GM19035 (cell line): ENCODE measurements at regions not wholly inside any gene's neighbourhood (a gene's known extent, or its start where the extent isn't known, plus 50 kb on each side); places are given as distances from the start of the nearest gene placed in this dataset.
"Not testable (repeated sequence)": the region's sequence is repeated elsewhere in the genome, so short reads cannot be mapped to it uniquely, and the experiment has no call there.

Experiments used
- ATAC-seq: cut with Tn5 transposase; IDR thresholded peaks from one replicate; pipeline ENCODE4 v1.9.1; 2021; ENCODE audit not compliant: unreplicated experiment

- no peak for ATAC-seq
These were observed 96.8 kb downstream of the TENT5C start for GRCh38 chr1:117702654-117703053.

DNA sequence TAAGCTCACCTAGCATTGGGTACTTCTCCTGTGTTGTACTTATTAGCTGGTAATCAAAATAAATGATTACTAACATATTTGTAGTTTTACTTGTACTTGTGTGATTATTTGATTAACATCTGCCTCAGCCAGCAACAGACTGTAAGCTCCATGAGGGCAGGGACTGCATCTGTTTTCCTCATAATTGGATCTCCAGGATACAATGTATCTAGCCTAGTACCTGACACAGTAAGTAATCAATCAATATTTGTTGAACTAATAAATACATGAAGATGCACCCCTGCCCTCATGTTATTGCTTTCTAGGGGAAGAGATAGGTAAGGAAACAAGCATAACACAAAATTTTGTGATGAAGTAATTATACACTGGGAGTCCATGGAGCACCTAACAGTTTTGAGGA is 101.5 kb downstream of the TENT5C start:
- ATAC-seq, result no peak

GRCh38 chr1:117708323-117709248 is 102.7 kb downstream of the TENT5C start:
- ATAC-seq, result no peak

- no peak for ATAC-seq
These were observed 103.4 kb downstream of the TENT5C start for GRCh38 chr1:117709249-117709691.

GRCh38 chr1:117710710-117711109 is 104.9 kb downstream of the TENT5C start:
- no peak for ATAC-seq

GRCh38 chr1:117712621-117713020 is 106.8 kb downstream of the TENT5C start:
- no peak for ATAC-seq

GRCh38 chr1:117714546-117714945 is 108.7 kb downstream of the TENT5C start:
- no peak for ATAC-seq

- not testable (repeated sequence) for ATAC-seq
These were observed 110.2 kb downstream of the TENT5C start for GRCh38 chr1:117716030-117716429.

- not testable (repeated sequence) for ATAC-seq
These were observed 112.1 kb downstream of the TENT5C start for GRCh38 chr1:117717980-117718379.

- not testable (repeated sequence) for ATAC-seq
These were observed 112.7 kb downstream of the TENT5C start for GRCh38 chr1:117718596-117718995.

DNA sequence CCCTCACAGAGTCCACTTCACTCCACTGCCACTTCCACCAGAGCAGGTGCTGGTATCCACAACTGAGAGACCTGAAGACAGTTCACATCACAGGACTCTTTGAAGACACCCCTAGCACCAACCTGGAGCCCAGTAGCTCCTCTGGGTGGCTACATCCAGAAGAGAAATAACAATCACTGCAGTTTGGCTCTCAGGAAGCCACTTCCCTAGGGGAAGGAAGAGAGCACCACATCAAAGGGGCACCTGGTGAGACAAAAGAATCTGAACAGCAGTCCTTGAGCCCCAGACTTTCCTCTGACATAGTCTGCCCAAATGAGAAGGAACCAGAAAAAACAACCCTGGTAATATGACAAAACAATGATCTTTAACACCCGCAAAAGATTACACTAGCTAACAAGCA is 113.2 kb downstream of the TENT5C start:
- ATAC-seq, result no peak

DNA sequence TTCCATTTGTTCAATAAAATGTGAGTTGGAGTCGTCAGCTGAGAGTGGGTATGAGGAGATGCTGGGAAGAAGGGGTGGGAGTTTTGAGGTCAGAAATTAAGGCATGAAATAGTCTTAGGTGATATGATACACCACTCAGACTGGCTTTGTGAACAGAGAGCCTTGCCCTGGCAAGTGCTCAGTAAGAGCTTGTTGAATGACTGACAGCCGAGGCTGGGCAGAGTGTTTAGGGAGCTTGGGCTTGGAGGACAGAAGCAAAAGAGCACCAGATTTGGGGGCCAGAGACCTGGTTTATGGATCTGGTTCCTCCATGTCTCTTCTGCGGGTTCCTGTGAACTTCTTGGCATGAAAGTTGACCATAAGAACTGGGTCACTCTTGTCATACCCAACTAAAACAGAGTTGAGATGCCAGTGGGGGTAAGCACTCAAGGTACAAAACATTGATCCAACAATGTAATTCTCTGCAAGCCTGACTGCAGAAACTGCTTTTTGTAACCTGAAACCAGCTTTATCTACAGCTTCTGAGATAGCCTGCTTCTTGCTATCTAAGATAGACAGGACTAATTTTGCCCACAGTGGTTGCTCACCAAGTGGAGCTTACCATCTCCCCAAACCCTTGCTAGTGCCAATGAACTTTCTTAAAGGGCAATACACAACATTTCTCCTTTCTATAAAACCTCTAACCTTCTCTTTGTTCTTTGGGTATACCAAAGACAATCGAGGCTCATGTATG is 126.4 kb downstream of the TENT5C start:
- no peak for ATAC-seq

DNA sequence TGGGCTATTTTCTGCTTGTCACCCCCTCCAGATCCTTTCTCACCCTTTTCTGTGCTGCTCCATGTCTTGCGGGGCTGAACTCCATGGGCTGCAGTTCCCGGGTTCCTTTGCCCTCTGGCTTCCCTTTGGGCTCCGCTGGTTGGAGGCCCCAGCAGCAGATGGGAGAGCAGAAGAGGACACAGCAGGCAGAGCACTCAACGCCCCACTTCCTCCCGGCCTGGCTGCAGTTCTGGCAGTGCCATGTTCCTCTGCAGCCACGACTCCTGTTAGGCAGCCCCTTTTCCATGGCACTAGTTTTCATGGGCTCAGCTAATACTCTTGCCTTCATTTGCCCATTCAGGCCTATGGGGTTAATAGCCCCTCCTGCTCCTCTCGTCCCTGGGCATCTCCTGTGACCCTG is 127.1 kb downstream of the TENT5C start:
- ATAC-seq, result no peak

DNA sequence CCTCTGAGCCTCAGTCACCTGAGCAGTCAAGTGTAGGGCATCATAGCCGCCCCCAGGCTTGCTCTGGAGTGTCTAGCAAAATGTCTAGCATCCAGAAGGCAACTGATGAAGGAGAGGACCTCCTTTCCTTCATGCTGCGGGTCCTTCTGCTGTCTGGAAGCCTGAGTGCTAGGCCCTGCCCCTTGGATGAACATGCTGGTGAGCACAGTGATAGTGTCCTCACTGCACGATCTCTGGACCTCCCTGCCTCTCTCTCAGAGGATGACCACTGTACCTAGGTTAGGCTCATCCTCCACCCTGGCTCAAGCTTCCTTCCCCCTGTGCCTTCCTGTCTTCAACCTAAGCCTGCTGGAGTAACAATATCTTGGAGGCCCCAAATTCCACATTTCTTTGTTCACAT is 128.6 kb downstream of the TENT5C start:
- no peak for ATAC-seq

GRCh38 chr1:117735045-117735992 is 129.5 kb downstream of the TENT5C start:
- ATAC-seq, result no peak

- ATAC-seq, result no peak
These were observed 133.7 kb downstream of the TENT5C start for GRCh38 chr1:117739504-117739903.

DNA sequence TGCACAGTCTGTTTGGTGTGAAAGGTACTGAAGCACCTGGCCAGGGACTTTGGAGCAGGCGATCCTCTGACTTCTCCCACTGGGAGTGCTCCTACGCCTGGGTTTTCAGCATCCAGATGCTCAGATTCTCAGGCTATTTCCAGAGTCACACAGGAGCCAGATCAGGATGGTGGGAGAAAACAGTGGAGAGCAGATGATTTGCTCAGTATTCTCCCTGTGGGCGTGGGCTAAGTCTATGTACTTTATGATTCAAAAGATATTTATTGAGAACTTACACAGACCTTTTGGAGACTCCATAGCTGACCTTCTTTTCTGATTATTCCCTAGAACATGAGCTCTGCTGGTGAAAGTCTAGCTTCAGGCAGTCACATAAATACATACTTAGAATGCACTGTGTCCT is 134.6 kb downstream of the TENT5C start:
- no peak for ATAC-seq

GRCh38 chr1:117746565-117746964 is 140.7 kb downstream of the TENT5C start:
- not testable (repeated sequence) for ATAC-seq

- no peak for ATAC-seq
These were observed 141.8 kb downstream of the TENT5C start for GRCh38 chr1:117747605-117748004.

- ATAC-seq, result no peak
These were observed 145.5 kb downstream of the TENT5C start for GRCh38 chr1:117751321-117751720.

DNA sequence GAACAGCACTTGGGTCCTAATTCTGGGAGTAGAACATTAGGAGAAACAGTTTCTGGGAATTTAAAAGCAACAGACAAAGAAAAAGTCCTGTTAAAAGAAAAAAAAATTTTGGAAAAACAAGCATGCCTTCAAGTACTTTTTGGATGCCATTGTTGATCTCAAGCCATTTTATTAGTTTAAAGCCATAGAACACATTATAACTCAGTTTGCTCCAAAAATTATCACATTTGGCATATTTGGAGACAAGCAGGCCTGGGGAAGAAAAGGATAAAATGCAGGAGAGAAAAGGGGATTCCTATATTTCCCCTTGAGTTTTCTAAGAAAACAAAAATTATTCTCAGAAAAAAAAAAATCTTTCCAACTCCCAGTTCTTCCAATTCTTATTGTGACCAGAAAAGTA is 146.8 kb downstream of the TENT5C start:
- ATAC-seq, result no peak
